Hematopoietic multipotent progenitor cell treated with erythropoietin and hydrocortisone succinate and interleukin-3 and kit ligand, for 17 days (in vitro differentiated cells): ENCODE measurements at regions not wholly inside any gene's neighbourhood (a gene's known extent, or its start where the extent isn't known, plus 50 kb on each side); places are given as distances from the start of the nearest gene placed in this dataset.
A peak's percentile ranks its signal among the peaks of the same experiment; 100 is the strongest.

ENCODE experiments used
- DNase-seq: peaks from one replicate; pipeline ENCODE4 v3.0.0-alpha.2; 2015; ENCODE audit warnings: low spot score

GRCh38 chr12:29043069-29043468, 106.0 kb upstream of the FAR2 start:
- DNase-seq, result no peak

- DNase-seq, result no peak
These were observed 104.3 kb upstream of the FAR2 start for GRCh38 chr12:29044799-29045198.

GRCh38 chr12:29048787-29049186, 100.3 kb upstream of the FAR2 start:
- no peak for DNase-seq

GRCh38 chr12:29050503-29050902, 98.6 kb upstream of the FAR2 start:
- no peak for DNase-seq

- no peak for DNase-seq
These were observed 97.9 kb upstream of the FAR2 start for GRCh38 chr12:29051221-29051620.

- no peak for DNase-seq
These were observed 95.5 kb upstream of the FAR2 start for GRCh38 chr12:29053567-29053966.

GRCh38 chr12:29054858-29055663, 94.0 kb upstream of the FAR2 start:
- no peak for DNase-seq

- DNase-seq, result no peak
These were observed 83.0 kb upstream of the FAR2 start for GRCh38 chr12:29066011-29066588.

GRCh38 chr12:29067430-29067829, 81.6 kb upstream of the FAR2 start:
- no peak for DNase-seq

- DNase-seq, result no peak
These were observed 78.8 kb upstream of the FAR2 start for GRCh38 chr12:29070309-29070708.

- no peak for DNase-seq
These were observed 78.0 kb upstream of the FAR2 start for GRCh38 chr12:29071099-29071498.

- DNase-seq, result no peak
These were observed 76.4 kb upstream of the FAR2 start for GRCh38 chr12:29072631-29073030.

- peak; percentile 9 for DNase-seq
These were observed 75.3 kb upstream of the FAR2 start for GRCh38 chr12:29073631-29074239.

- DNase-seq, result no peak
These were observed 68.0 kb upstream of the FAR2 start for GRCh38 chr12:29081101-29081500.

- no peak for DNase-seq
These were observed 66.6 kb upstream of the FAR2 start for GRCh38 chr12:29082522-29082921.

GRCh38 chr12:29086325-29087271, 62.5 kb upstream of the FAR2 start:
- no peak for DNase-seq

- DNase-seq, result no peak
These were observed 60.4 kb upstream of the FAR2 start for GRCh38 chr12:29088611-29089219.
